ENCODE measurements at regions not wholly inside any gene's neighbourhood (a gene's known extent, or its start where the extent isn't known, plus 50 kb on each side); places are given as distances from the start of the nearest gene placed in this dataset.

DNA sequence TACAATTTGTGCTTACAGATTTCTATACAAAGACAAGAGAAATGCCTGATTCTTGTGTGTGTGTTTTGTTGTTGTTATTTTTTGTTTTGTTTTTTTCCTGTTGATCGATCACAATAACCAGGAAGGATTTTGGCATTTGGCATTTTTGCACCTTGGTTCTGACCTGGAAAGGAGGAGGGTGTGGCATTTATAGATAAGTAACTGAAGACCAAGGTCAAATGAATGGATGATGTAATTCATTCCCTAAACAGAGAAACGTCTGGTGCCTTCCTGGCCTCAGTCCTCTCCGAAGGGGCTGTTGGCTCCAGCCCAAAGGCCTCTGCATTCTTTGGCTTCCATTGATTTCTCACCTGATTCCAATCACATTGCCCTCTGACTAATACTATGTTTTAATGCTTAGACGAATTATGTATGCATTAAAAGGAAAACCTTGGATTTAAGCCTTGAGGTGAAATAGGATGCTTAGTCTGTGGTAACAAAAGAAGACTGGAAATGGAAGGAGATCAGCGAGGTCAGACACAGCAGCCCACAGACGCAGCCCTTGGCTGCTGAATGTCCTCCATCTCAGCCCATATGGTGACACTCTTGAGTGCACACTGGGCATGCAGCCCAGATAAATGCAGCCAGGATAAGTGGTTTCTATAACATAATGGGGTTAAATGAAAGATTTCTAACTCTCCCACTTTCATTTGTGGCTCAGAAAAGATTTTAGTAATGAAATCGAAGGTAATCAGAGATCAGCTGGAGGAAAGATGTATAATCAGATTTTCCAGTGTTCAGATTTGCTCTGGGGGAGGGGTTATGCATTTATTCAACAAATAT is 60.5 kb upstream of the TRIM2 start:
- TF ChIP-seq, protein P1, sequence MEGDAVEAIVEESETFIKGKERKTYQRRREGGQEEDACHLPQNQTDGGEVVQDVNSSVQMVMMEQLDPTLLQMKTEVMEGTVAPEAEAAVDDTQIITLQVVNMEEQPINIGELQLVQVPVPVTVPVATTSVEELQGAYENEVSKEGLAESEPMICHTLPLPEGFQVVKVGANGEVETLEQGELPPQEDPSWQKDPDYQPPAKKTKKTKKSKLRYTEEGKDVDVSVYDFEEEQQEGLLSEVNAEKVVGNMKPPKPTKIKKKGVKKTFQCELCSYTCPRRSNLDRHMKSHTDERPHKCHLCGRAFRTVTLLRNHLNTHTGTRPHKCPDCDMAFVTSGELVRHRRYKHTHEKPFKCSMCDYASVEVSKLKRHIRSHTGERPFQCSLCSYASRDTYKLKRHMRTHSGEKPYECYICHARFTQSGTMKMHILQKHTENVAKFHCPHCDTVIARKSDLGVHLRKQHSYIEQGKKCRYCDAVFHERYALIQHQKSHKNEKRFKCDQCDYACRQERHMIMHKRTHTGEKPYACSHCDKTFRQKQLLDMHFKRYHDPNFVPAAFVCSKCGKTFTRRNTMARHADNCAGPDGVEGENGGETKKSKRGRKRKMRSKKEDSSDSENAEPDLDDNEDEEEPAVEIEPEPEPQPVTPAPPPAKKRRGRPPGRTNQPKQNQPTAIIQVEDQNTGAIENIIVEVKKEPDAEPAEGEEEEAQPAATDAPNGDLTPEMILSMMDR (IDR thresholded peaks at IDR 0.05; ENCODE audit: insufficient read depth, missing control alignments), result no peak
- FAIRE-seq (peak; percentile 69), DNase-seq (ENCODE audit: insufficient read length, low spot score) (no peak)

DNA sequence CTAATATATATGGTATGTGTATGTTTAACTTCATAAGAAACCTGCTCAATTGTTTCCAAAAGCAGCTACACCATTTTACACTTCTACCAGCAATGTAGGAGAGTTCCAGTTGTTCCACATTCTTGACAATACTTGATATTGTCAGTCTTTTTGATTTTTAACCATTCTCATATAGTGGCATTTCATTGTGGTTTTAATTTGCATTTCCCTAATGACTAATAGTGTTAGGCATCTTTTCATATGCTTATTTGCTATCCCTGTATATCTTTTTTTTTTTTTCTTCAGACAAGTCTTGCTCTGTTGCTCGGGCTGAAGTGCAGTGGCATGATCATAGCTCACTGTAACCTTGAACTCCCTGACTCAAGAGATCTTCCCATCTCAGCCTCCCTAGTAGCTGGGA is 58.2 kb upstream of the TRIM2 start:
- TF ChIP-seq, protein P1 (IDR thresholded peaks at IDR 0.05; ENCODE audit: insufficient read depth, missing control alignments), result no peak
- no peak for FAIRE-seq
- no peak for DNase-seq (ENCODE audit: insufficient read length, low spot score)

DNA sequence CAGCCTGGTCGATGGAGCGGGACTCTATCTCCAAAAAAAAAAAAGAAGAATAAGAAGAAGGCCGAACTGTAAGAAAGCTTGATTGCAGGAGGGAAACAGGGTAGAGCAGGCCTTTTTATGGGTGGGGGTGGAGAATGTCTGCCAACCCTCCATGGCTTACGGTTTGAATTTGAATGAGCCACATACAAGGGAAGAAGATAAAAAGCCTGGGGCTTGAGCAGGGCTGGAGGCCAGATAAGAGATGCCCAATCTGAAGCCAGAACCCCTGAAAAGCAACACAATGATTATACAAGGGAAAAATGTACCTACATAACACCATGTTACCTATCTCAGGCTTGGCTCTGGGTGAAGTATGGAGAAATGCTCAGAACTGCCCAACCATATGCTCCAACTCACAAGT is 57.3 kb upstream of the TRIM2 start:
- no peak for DNase-seq (ENCODE audit: insufficient read length, low spot score)
- no peak for FAIRE-seq
- TF ChIP-seq, protein P1 (IDR thresholded peaks at IDR 0.05; ENCODE audit: insufficient read depth, missing control alignments), result no peak

GRCh38 chr4:153148791-153149190 is 55.5 kb upstream of the TRIM2 start:
- TF ChIP-seq, protein P1 (IDR thresholded peaks at IDR 0.05; ENCODE audit: insufficient read depth, missing control alignments), result no peak
- FAIRE-seq, result no peak
- DNase-seq (ENCODE audit: insufficient read length, low spot score), result no peak

DNA sequence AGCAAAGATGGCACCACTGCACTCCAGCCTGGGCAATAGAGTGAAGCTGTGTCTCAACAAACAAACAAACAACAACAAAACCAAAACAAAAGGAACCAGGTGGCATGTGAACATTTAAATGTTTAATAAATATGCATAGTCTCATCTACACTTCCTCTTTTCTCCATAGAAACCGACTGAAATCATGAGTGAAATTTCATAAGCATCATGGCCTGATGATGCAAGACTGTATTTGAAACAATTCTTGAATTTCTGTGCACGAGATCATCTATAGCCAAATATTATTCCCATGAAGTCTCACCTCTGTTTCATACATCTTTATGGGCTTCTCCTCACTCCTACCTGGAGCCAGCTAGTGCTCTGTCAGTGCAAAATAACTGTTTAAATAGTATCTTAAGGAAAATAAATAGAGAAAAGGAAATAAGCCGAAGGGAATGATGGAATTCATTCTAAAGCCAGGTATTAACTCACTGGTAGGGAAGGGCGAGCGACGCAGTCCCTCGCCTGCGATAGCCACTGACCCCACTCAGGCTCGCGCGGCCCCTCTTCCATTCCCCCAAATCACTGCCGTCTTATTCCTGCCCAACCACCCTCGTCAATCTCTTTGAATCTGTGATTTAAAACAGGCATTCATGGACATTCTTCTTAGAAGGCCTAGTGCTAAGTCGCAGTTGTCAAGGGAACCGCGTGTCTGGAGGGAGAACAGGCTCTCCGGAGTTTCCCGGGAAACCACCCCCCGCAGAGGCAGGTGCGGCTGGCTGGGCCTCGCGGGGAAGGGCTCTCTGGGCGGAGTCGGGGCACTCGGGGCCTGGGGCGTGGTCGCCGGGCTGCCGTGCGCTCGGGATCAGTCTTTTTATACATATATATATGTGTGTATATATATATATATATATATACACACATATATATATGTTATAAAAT is 52.4 kb upstream of the TRIM2 start:
- TF ChIP-seq, protein P1 (IDR thresholded peaks at IDR 0.05; ENCODE audit: insufficient read depth, missing control alignments), result no peak
- no peak for FAIRE-seq

GRCh38 chr4:153152501-153153338 is 51.5 kb upstream of the TRIM2 start:
- DNase-seq (ENCODE audit: insufficient read length, low spot score) (no peak), FAIRE-seq (no peak)

More for the DNA sequence above, 52.4 kb upstream of the TRIM2 start:
- peak; percentile 44 for DNase-seq (ENCODE audit: insufficient read length, low spot score)

More at GRCh38 chr4:153152501-153153338, 51.5 kb upstream of the TRIM2 start:
- TF ChIP-seq, protein P1 (IDR thresholded peaks at IDR 0.05; ENCODE audit: insufficient read depth, missing control alignments), result no peak

Measured in D721Med (cell line).